Stomach (tissue), 8 donors: ENCODE measurements at regions not wholly inside any gene's neighbourhood (a gene's known extent, or its start where the extent isn't known, plus 50 kb on each side); places are given as distances from the start of the nearest gene placed in this dataset.

Experiments used
- DNase-seq, 2 donors: peaks; one replicate each; pipeline versions ENCODE4 v3.0.0 to v3.0.0-alpha.2; 2013 to 2019
- H3K27ac ChIP-seq, 5 donors: fragments of 200-600 bp in 4 of 5; sonication (generic) in 4 of 5; one replicate each; pipeline ENCODE4 v1.5.1; 2013 to 2019; ENCODE audit warnings: mild to moderate bottlenecking in 1 of 5, moderate library complexity in 1 of 5
- H3K27me3 ChIP-seq, 3 donors: fragments of 200-600 bp; sonication (generic); one replicate each; pipeline ENCODE4 v1.5.1; 2017 to 2019; ENCODE audit warnings: mixed run types in 1 of 3
- H3K36me3 ChIP-seq, 4 donors: fragments of 200-600 bp; sonication (generic); 1 replicate in 3 of 4; 2 replicates in 1 of 4; pipeline ENCODE4 v1.5.1; 2016 to 2019
- H3K4me1 ChIP-seq, 4 donors: fragments of 200-600 bp; sonication (generic); one replicate each; pipeline ENCODE4 v1.5.1; 2016 to 2019
- H3K4me3 ChIP-seq, 4 donors: fragments of 200-600 bp; sonication (generic) in 3 of 4; one replicate each; pipeline ENCODE4 v1.5.1; 2016 to 2019; ENCODE audit warnings: mild to moderate bottlenecking in 1 of 4
- H3K9me3 ChIP-seq, 4 donors: fragments of 200-600 bp; sonication (generic); one replicate each; pipeline ENCODE4 v1.5.1; 2016 to 2019
- EP300 ChIP-seq: sonication (generic); formaldehyde crosslinking; IDR thresholded peaks from one replicate; pipeline ENCODE4 v1.6.1; 2017; ENCODE audit warnings: antibody characterized with exemption
- POLR2A ChIP-seq, 4 donors: fragments of 450-650 bp; IDR thresholded peaks; one replicate each; pipeline ENCODE4 v1.6.1; 2016; ENCODE audit warnings: antibody characterized with exemption in 4 of 4, control low read depth in 2 of 4, mild to moderate bottlenecking in 1 of 4, moderate library complexity in 1 of 4
- POLR2AphosphoS5 ChIP-seq, 3 donors: sonication (generic); formaldehyde crosslinking; IDR thresholded peaks; one replicate each; pipeline ENCODE4 v1.6.1; 2016; ENCODE audit warnings: antibody characterized with exemption in 3 of 3
- WGBS, 5 donors: extraction: QIAGEN DNeasy Blood & Tissue Kit in 3 of 5; methylation state at CpG; one replicate each; pipeline versions ENCODE4 v1.1.5 to v1.1.7; 2013 to 2018; 5-methylcytosine and 5-hydroxymethylcytosine counted together
- intact Hi-C: fragments of 100-400 bp; cut with DNase I; formaldehyde crosslinking; loops from one replicate; pipeline ENCODE4 v1.15.1; 2023; ENCODE audit warnings: low total_unique reads
- TF ChIP-seq, protein P1 (sequence below), 7 experiments: fragments of 450-650 bp in 4 of 7; fragments of 200-600 bp in 3 of 7; sonication (generic) in 3 of 7; IDR thresholded peaks; one replicate each; pipeline ENCODE4 v1.5.1; 2016 to 2019; ENCODE audit warnings: antibody characterized with exemption in 7 of 7, control low read depth in 2 of 7, mild to moderate bottlenecking in 1 of 7
- donor health status: healthy with polysubstance abuse.
- donor health status: Bipolar disorder and iron deficiency.
- donor health status: healthy.

DNA sequence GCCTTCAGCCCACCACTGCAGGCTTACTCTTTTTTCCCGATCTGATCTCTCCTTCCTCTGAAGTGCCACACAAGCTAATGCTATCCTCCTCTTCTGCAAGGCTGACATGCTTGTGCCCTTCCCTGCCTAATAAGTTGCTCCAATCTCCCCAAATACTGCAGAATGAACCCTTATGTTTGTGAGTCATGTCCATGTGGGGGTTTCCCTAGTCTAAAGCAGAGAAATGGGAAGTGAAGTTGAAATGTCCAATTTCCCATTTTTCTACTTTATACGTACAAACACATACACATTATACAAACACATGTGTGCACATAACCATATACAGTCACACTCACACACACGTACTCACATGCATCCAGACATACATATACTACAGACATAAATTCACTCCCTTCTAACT is 288.1 kb upstream of the CELF4 start:
- H3K27me3 ChIP-seq, result no peaks in the 10 kb centered on the region
- WGBS, 5 donors, result 73 to 90% (median 77%) methylated on average over 3 of the region's 3 CpGs
- H3K4me3 ChIP-seq, result no peak overlapping the region

DNA sequence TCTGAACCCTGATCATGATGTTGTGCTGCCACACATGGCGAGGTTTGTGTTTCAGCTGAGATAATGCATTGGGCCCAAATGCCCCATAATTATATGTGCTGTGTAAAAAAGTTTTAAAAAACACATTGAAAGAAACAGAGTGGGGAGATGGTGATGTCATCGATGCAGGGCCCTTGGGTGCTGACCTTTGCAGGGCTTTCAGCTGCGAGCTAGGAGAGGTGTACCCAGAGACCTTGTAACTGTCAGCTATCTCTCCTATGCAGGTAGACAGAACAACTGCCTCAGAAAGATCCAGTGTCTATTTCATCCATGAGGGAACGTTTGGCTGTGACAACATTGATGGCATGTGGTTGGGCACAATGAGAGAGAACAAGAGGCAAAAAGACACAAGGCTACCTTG is 286.9 kb upstream of the CELF4 start:
- Histone ChIP-seq H3K9me3 (peaks cover 0 to 20% (median 8%) of the 10 kb centered on the region in 4 donors), H3K4me1 (no peaks in the 10 kb centered on the region), H3K27me3 (no peaks in the 10 kb centered on the region), H3K27ac (no peak overlapping the region), H3K4me3 (no peak overlapping the region), H3K36me3 (no peaks in the 10 kb centered on the region)
- intact Hi-C loops, result no loop called here
- DNase-seq, result no peak
- WGBS, 5 donors, result 67 to 79% (median 69%) methylated on average over 4 of the region's 4 CpGs
- TF ChIP-seq POLR2A (IDR thresholded peaks at IDR 0.05), result no peak
- TF ChIP-seq, protein P1, sequence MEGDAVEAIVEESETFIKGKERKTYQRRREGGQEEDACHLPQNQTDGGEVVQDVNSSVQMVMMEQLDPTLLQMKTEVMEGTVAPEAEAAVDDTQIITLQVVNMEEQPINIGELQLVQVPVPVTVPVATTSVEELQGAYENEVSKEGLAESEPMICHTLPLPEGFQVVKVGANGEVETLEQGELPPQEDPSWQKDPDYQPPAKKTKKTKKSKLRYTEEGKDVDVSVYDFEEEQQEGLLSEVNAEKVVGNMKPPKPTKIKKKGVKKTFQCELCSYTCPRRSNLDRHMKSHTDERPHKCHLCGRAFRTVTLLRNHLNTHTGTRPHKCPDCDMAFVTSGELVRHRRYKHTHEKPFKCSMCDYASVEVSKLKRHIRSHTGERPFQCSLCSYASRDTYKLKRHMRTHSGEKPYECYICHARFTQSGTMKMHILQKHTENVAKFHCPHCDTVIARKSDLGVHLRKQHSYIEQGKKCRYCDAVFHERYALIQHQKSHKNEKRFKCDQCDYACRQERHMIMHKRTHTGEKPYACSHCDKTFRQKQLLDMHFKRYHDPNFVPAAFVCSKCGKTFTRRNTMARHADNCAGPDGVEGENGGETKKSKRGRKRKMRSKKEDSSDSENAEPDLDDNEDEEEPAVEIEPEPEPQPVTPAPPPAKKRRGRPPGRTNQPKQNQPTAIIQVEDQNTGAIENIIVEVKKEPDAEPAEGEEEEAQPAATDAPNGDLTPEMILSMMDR (IDR thresholded peaks at IDR 0.05), result no peak
- no peak for TF ChIP-seq POLR2AphosphoS5 (IDR thresholded peaks at IDR 0.05)
- TF ChIP-seq EP300, result no peak

More for the DNA sequence above, 288.1 kb upstream of the CELF4 start:
- no peaks in the 10 kb centered on the region for H3K36me3 ChIP-seq
- H3K27ac ChIP-seq, result no peak overlapping the region
- peaks cover 0 to 10% (median 2%) of the 10 kb centered on the region in 4 donors for H3K9me3 ChIP-seq
- TF ChIP-seq POLR2AphosphoS5 (IDR thresholded peaks at IDR 0.05), result no peak
- TF ChIP-seq, protein P1 (IDR thresholded peaks at IDR 0.05), result no peak
- TF ChIP-seq POLR2A (IDR thresholded peaks at IDR 0.05), result no peak
- TF ChIP-seq EP300, result no peak
- H3K4me1 ChIP-seq, result no peaks in the 10 kb centered on the region
- intact Hi-C loops, result no loop called here
- DNase-seq, result no peak

DNA sequence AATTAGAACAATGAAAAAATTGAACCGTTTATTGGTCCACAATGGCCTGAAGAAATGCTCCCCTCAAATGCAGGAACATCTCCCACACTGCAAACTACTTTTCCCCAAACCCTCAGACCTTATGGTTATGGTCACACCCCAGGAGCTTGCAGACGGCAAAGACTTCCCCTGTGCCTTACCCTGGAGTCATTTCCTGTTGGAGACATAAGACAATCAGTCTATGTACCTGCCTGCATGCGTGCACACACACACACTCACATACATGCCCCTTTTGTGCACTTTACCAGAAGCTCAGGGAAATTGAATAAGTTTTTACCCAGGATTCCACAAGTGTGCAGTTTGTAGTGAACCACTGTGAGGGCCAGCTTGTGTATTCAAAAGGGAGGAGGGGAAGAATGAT is 281.9 kb upstream of the CELF4 start:
- TF ChIP-seq, protein P1 (IDR thresholded peaks at IDR 0.05), result no peak
- TF ChIP-seq EP300 (no peak), POLR2AphosphoS5 (IDR thresholded peaks at IDR 0.05) (no peak), POLR2A (IDR thresholded peaks at IDR 0.05) (no peak)
- Histone ChIP-seq H3K36me3 (no peaks in the 10 kb centered on the region), H3K9me3 (peaks cover 0 to 13% (median 6%) of the 10 kb centered on the region in 4 donors), H3K27ac (no peak overlapping the region), H3K4me1 (no peaks in the 10 kb centered on the region), H3K4me3 (no peak overlapping the region), H3K27me3 (no peaks in the 10 kb centered on the region)
- intact Hi-C loops, result no loop called here
- DNase-seq, result no peak
- WGBS, 5 donors, result 59 to 78% (median 69%) methylated on average over 3 of the region's 3 CpGs

DNA sequence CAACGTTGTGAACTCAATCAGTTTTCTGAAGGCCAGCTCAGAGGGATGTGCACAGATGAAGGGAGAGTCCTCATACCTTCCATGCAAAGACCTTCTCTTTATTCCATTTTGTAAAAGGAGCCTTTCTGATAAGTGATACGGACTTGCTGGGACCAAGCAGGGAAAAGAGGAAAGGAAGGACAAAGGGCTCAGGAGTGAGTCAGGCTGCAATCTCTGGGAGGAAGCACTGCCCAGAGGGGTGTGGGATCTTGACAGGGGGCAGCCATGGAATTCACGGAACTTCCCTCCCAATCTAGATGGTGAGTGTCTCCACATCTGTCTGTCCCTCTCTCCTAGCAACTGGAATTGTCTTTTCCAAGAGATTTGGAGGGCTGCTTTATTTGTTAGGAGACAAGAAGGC is 281.4 kb upstream of the CELF4 start:
- WGBS, 5 donors, result 47 to 61% (median 51%) methylated on average over 3 of the region's 3 CpGs
- no peak for TF ChIP-seq POLR2AphosphoS5 (IDR thresholded peaks at IDR 0.05)
- TF ChIP-seq, protein P1 (IDR thresholded peaks at IDR 0.05), result no peak
- H3K27ac ChIP-seq, result no peak overlapping the region
- no peak overlapping the region for H3K4me3 ChIP-seq
- H3K36me3 ChIP-seq, result no peaks in the 10 kb centered on the region
- DNase-seq, result no peak
- intact Hi-C loops, result no loop called here
- H3K27me3 ChIP-seq, result no peaks in the 10 kb centered on the region
- peaks cover 0 to 13% (median 6%) of the 10 kb centered on the region in 4 donors for H3K9me3 ChIP-seq
- no peaks in the 10 kb centered on the region for H3K4me1 ChIP-seq
